Liver (tissue), 7 donors: ENCODE measurements at regions not wholly inside any gene's neighbourhood (a gene's known extent, or its start where the extent isn't known, plus 50 kb on each side); places are given as distances from the start of the nearest gene placed in this dataset.

Experiments
- DNase-seq: peaks from one replicate; pipeline ENCODE4 v3.0.0-alpha.2; 2017; ENCODE audit warnings: low spot score
- H3K27ac ChIP-seq, 2 donors: one replicate each; pipeline ENCODE4 v1.7.0; 2013; ENCODE audit warnings: inconsistent platforms in 2 of 2, low read length in 2 of 2, control low read depth in 1 of 2, low read depth in 1 of 2, mild to moderate bottlenecking in 1 of 2
- H3K27me3 ChIP-seq, 4 donors: one replicate each; pipeline versions ENCODE4 v1.6.1 to v1.7.0; 2013; ENCODE audit warnings: low read length in 3 of 4, inconsistent platforms in 1 of 4, mild to moderate bottlenecking in 1 of 4, moderate library complexity in 1 of 4; ENCODE audit not compliant: control insufficient read depth in 4 of 4, insufficient read depth in 4 of 4
- H3K36me3 ChIP-seq, 4 donors: one replicate each; pipeline versions ENCODE4 v1.6.1 to v1.7.0; 2013; ENCODE audit warnings: low read length in 3 of 4, mild to moderate bottlenecking in 3 of 4, low read depth in 1 of 4, moderate library complexity in 1 of 4; ENCODE audit not compliant: control insufficient read depth in 4 of 4, insufficient read depth in 3 of 4
- H3K4me1 ChIP-seq, 4 donors: one replicate each; pipeline versions ENCODE4 v1.6.1 to v1.7.0; 2013; ENCODE audit warnings: low read length in 3 of 4, mild to moderate bottlenecking in 3 of 4, moderate library complexity in 1 of 4; ENCODE audit not compliant: control insufficient read depth in 4 of 4, insufficient read depth in 4 of 4
- H3K4me3 ChIP-seq, 3 donors: one replicate each; pipeline versions ENCODE4 v1.6.1 to v1.7.0; 2013; ENCODE audit warnings: low read length in 3 of 3, control low read depth in 1 of 3, low read depth in 1 of 3, mild to moderate bottlenecking in 1 of 3
- H3K9ac ChIP-seq, 2 donors: one replicate each; pipeline ENCODE4 v1.7.0; 2013; ENCODE audit warnings: low read length in 2 of 2, mild to moderate bottlenecking in 2 of 2, moderate library complexity in 2 of 2, control low read depth in 1 of 2, low read depth in 1 of 2
- H3K9me3 ChIP-seq, 4 donors: one replicate each; pipeline versions ENCODE4 v1.6.1 to v1.7.0; 2013; ENCODE audit warnings: low read length in 3 of 4; ENCODE audit not compliant: control insufficient read depth in 4 of 4
- ATF3 ChIP-seq: IDR thresholded peaks from 2 replicates; pipeline ENCODE4 v1.6.1; 2016; ENCODE audit warnings: antibody characterized with exemption
- EGR1 ChIP-seq, 2 donors: IDR thresholded peaks; 2 replicates each; pipeline ENCODE4 v1.6.1; 2016 to 2018; ENCODE audit warnings: antibody characterized with exemption in 2 of 2, low read depth in 2 of 2
- FOXA1 ChIP-seq: IDR thresholded peaks from 2 replicates; pipeline ENCODE4 v1.6.1; 2016; ENCODE audit warnings: antibody characterized with exemption
- FOXA2 ChIP-seq: IDR thresholded peaks from 2 replicates; pipeline ENCODE4 v1.6.1; 2016; ENCODE audit warnings: antibody characterized with exemption
- GABPA ChIP-seq, 2 donors: IDR thresholded peaks in 1 of 2; conservative IDR thresholded peaks in 1 of 2; 2 replicates each; pipeline ENCODE4 v1.6.1; 2016; ENCODE audit warnings: antibody characterized with exemption in 2 of 2, mild to moderate bottlenecking in 1 of 2, moderate library complexity in 1 of 2
- HNF4A ChIP-seq, 2 donors: conservative IDR thresholded peaks; 2 replicates each; pipeline ENCODE4 v1.6.1; 2016; ENCODE audit warnings: antibody characterized with exemption in 2 of 2, mild to moderate bottlenecking in 2 of 2
- HNF4G ChIP-seq: IDR thresholded peaks from 2 replicates; pipeline ENCODE4 v1.6.1; 2016; ENCODE audit warnings: antibody characterized with exemption
- JUND ChIP-seq, 2 donors: IDR thresholded peaks; 2 replicates each; pipeline ENCODE4 v1.6.1; 2016; ENCODE audit warnings: antibody characterized with exemption in 2 of 2
- MAX ChIP-seq: IDR thresholded peaks from 2 replicates; pipeline ENCODE4 v1.6.1; 2016; ENCODE audit warnings: antibody characterized with exemption
- NR2F2 ChIP-seq: IDR thresholded peaks from 2 replicates; pipeline ENCODE4 v1.6.1; 2016; ENCODE audit warnings: antibody characterized with exemption
- RAD21 ChIP-seq, 2 donors: IDR thresholded peaks; 2 replicates each; pipeline ENCODE4 v1.6.1; 2016; ENCODE audit warnings: antibody characterized with exemption in 2 of 2, mild to moderate bottlenecking in 2 of 2
- REST ChIP-seq: IDR thresholded peaks from 2 replicates; pipeline ENCODE4 v1.6.1; 2016; ENCODE audit warnings: antibody characterized with exemption, mild to moderate bottlenecking
- SP1 ChIP-seq: IDR thresholded peaks from 2 replicates; pipeline ENCODE4 v1.6.1; 2018; ENCODE audit warnings: antibody characterized with exemption, mild to moderate bottlenecking
- TAF1 ChIP-seq: conservative IDR thresholded peaks from 2 replicates; pipeline ENCODE4 v1.6.1; 2016; ENCODE audit warnings: antibody characterized with exemption, mild to moderate bottlenecking
- YY1 ChIP-seq: IDR thresholded peaks from 2 replicates; pipeline ENCODE4 v1.6.1; 2016; ENCODE audit warnings: antibody characterized with exemption, mild to moderate bottlenecking
- ZBTB33 ChIP-seq: IDR thresholded peaks from 2 replicates; pipeline ENCODE4 v1.6.1; 2016; ENCODE audit warnings: antibody characterized with exemption
- WGBS: extraction: QIAGEN DNeasy Blood & Tissue Kit; methylation state at CpG from one replicate; pipeline ENCODE4 v1.1.7; 2013; 5-methylcytosine and 5-hydroxymethylcytosine counted together
- donor health status: healthy.
- donor health status: healthy.
- donor health status: healthy.
- donor health status: healthy.

- no peak for TF ChIP-seq ZBTB33
Observed at GRCh38 chr20:19115581-19115980, 96.9 kb upstream of the SLC24A3 start (continued).

- no peak for DNase-seq
- 86% methylated on average over 9 of the region's 9 CpGs for WGBS
- Histone ChIP-seq H3K9ac (no peak overlapping the region), H3K9me3 (no peaks in the 10 kb centered on the region), H3K36me3 (no peaks in the 10 kb centered on the region), H3K27me3 (peaks cover 0 to 6% (median 0%) of the 10 kb centered on the region in 4 donors), H3K4me3 (no peak overlapping the region), H3K4me1 (no peaks in the 10 kb centered on the region), H3K27ac (no peak overlapping the region)
- TF ChIP-seq NR2F2 (no peak), GABPA (IDR thresholded peaks at IDR 0.05 in 1 of 2, conservative IDR thresholded peaks at IDR 0.05 in 1 of 2) (no peak), MAX (no peak), EGR1 (IDR thresholded peaks at IDR 0.05; ENCODE audit: low read depth in 2 of 2) (no peak), FOXA1 (no peak), ZBTB33 (no peak), HNF4A (conservative IDR thresholded peaks at IDR 0.05) (no peak), YY1 (no peak), RAD21 (IDR thresholded peaks at IDR 0.05) (no peak)
Observed at GRCh38 chr20:19120011-19120410, 92.4 kb upstream of the SLC24A3 start.

GRCh38 chr20:19120569-19120968 lies 91.9 kb upstream of the SLC24A3 start:
- no peaks in the 10 kb centered on the region for H3K9me3 ChIP-seq
- no peak for DNase-seq
- H3K9ac ChIP-seq: no peak overlapping the region
- no peaks in the 10 kb centered on the region for H3K4me1 ChIP-seq
- H3K27me3 ChIP-seq: peaks cover 0 to 6% (median 0%) of the 10 kb centered on the region in 4 donors
- H3K36me3 ChIP-seq: no peaks in the 10 kb centered on the region
- TF ChIP-seq FOXA1 (no peak), YY1 (no peak), SP1 (no peak), HNF4G (no peak)
- H3K4me3 ChIP-seq: no peak overlapping the region
- WGBS: 65% methylated on average over 4 of the region's 4 CpGs
- no peak overlapping the region for H3K27ac ChIP-seq

GRCh38 chr20:19121463-19121862 lies 91.0 kb upstream of the SLC24A3 start:
- TF ChIP-seq TAF1 (no peak), FOXA2 (no peak), FOXA1 (no peak), NR2F2 (no peak), RAD21 (IDR thresholded peaks at IDR 0.05) (no peak), ZBTB33 (no peak), HNF4A (conservative IDR thresholded peaks at IDR 0.05) (no peak), ATF3 (no peak), REST (no peak), EGR1 (IDR thresholded peaks at IDR 0.05; ENCODE audit: low read depth in 2 of 2) (no peak), GABPA (IDR thresholded peaks at IDR 0.05 in 1 of 2, conservative IDR thresholded peaks at IDR 0.05 in 1 of 2) (no peak), JUND (IDR thresholded peaks at IDR 0.05) (no peak), HNF4G (no peak), SP1 (no peak)
- H3K9me3 ChIP-seq: no peaks in the 10 kb centered on the region
- H3K9ac ChIP-seq: no peak overlapping the region
- no peaks in the 10 kb centered on the region for H3K36me3 ChIP-seq
- H3K27me3 ChIP-seq: peaks cover 0 to 6% (median 0%) of the 10 kb centered on the region in 4 donors
- no peaks in the 10 kb centered on the region for H3K4me1 ChIP-seq
- WGBS: 55% methylated on average over 3 of the region's 3 CpGs
- no peak overlapping the region for H3K27ac ChIP-seq
- no peak overlapping the region for H3K4me3 ChIP-seq
- DNase-seq: no peak
